ENCODE measurements at regions not wholly inside any gene's neighbourhood (a gene's known extent, or its start where the extent isn't known, plus 50 kb on each side); places are given as distances from the start of the nearest gene placed in this dataset.

DNA sequence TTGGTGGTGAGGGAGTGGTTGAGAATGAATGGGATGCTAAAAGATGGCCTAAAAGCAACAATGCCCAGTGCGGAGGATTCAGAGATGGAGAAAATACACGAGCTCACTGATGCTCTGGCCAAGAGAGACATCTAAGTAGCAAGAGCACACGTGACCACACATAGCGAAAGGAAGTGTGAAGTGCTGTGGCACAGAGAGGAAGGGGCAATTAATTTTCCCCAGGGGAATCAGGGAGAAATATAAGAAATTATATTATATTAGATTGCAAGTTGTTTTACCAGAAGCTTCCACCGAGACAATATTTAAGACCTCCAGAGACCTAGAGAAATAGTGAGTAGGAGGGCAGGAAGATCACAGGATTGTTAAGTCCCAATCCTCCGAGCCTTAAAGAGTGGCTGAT, 80.6 kb downstream of the RCN1 start:
- no peak for DNase-seq
- TF ChIP-seq, protein P1, sequence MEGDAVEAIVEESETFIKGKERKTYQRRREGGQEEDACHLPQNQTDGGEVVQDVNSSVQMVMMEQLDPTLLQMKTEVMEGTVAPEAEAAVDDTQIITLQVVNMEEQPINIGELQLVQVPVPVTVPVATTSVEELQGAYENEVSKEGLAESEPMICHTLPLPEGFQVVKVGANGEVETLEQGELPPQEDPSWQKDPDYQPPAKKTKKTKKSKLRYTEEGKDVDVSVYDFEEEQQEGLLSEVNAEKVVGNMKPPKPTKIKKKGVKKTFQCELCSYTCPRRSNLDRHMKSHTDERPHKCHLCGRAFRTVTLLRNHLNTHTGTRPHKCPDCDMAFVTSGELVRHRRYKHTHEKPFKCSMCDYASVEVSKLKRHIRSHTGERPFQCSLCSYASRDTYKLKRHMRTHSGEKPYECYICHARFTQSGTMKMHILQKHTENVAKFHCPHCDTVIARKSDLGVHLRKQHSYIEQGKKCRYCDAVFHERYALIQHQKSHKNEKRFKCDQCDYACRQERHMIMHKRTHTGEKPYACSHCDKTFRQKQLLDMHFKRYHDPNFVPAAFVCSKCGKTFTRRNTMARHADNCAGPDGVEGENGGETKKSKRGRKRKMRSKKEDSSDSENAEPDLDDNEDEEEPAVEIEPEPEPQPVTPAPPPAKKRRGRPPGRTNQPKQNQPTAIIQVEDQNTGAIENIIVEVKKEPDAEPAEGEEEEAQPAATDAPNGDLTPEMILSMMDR (IDR thresholded peaks at IDR 0.05), result no peak
- intact Hi-C loops (cut with DNase I), result loop anchor here (5.0 kb wide), 1 partner anchor 119 kb away; no protein-coding TSS in a partner anchor

DNA sequence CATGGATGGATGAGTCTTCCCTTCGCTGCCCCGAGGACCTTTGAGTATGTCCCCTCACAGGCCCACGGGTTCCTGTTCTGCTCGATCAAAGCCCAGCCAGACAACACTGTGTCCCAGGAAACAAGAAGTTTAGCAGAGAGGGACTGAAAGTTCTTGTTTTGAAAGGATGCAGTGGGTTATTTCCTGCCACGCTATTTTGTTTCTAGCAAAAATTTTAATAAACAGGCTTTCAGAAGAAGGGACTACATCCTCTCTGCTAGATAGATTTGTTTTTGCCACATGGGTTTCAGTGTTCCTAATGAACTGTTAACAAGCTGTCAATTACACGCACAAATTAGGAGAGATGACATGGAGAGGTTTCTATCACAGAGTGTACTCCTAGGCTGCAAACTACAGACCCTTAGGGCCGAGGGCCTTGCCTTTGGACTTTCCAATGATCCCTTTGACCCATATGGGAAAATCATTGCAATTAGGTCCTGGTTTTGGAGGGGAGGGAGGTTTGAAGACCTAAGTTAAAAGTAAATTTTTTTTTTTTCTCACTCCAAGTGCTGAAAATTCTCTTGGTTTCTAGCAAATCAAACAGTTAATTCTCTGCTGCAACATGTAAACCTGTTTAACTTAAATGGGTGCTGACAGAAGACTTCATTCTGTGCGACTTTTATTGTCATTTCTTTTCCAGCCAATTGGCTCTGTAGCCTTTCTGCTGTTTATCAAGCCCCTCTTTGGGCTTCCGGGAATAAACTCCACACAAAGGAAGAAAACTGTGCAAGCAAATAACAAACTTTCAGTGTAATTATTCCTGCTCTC, 81.4 kb downstream of the RCN1 start:
- intact Hi-C loops (cut with DNase I), result loop anchor here (5.0 kb wide), 1 partner anchor 120 kb away; no protein-coding TSS in a partner anchor
- Histone ChIP-seq H3K27ac (no peak overlapping the region), H3K27me3 (ENCODE audit: low read depth) (no peaks in the 10 kb centered on the region), H3K4me3 (peak overlapping the region; percentile 46), H3K4me1 (peaks cover 15% of the 10 kb centered on the region), H3K36me3 (no peaks in the 10 kb centered on the region), H3K9me3 (no peaks in the 10 kb centered on the region)
- no peak for DNase-seq
- no peak for ATAC-seq
- TF ChIP-seq, protein P1 (IDR thresholded peaks at IDR 0.05), result no peak

More for the DNA sequence above, 80.6 kb downstream of the RCN1 start:
- Histone ChIP-seq H3K36me3 (no peaks in the 10 kb centered on the region), H3K9me3 (no peaks in the 10 kb centered on the region), H3K27me3 (ENCODE audit: low read depth) (no peaks in the 10 kb centered on the region), H3K4me3 (no peak overlapping the region), H3K4me1 (peaks cover 15% of the 10 kb centered on the region), H3K27ac (no peak overlapping the region)
- ATAC-seq, result no peak

DNA sequence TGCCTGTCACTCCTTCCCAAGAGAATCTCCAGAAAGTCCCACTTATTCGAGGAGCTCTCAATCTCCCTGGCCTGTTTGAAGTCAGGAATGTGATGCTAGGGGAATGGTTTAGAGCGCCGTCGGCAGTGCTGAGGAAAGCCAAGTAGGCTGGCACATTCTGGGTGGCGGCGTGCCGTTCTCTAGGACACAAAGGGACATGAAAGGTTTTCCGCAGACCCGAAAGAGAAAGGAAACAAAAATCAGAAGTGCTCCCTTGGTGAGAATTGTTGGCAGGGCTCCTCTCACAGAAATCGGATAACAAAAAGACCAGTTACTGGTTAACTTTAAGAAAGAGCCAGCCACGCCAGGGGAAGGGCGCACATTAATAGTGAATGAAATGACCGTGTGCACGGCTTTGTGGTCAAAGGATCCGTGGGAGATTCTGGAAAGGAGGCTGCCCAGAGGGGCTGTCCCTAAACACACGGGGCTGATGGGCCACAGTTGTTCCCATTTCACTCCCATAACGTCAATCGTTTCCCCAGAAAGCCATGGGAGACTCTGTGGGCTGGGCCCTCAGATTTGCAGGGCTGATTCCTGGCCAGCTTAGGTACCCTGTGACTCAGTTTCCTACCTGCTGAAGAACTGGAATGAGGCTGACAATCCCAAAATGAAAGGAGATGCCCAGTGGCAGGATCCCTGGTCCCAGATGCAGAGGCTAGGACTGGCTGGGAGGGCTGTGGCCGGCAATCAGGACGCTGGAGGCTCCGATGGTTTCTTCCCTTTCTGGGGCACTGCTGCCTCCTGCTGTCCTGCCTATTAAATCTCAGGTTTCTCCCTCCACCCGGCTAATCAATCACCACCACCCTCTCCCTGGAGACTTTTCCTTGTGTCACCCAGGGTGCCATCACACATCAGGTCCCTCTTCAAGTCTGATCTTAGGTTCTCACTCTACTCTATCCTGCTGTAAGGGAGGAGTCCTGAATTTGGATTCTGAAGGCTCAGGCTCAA, 82.3 kb downstream of the RCN1 start:
- TF ChIP-seq, protein P1 (IDR thresholded peaks at IDR 0.05), result peak; percentile 60
- DNase-seq (peak; percentile 52), ATAC-seq (peak; percentile 67 to 79)
- H3K27me3 ChIP-seq (ENCODE audit: low read depth), result no peaks in the 10 kb centered on the region
- no peaks in the 10 kb centered on the region for H3K36me3 ChIP-seq
- peak overlapping the region; percentile 46 for H3K4me3 ChIP-seq
- peak overlapping the region; percentile 25 for H3K27ac ChIP-seq
- peaks cover 15% of the 10 kb centered on the region for H3K4me1 ChIP-seq
- intact Hi-C loops (cut with DNase I), result loop anchor here (5.0 kb wide), 1 partner anchor 121 kb away; no protein-coding TSS in a partner anchor
- H3K9me3 ChIP-seq, result no peaks in the 10 kb centered on the region

DNA sequence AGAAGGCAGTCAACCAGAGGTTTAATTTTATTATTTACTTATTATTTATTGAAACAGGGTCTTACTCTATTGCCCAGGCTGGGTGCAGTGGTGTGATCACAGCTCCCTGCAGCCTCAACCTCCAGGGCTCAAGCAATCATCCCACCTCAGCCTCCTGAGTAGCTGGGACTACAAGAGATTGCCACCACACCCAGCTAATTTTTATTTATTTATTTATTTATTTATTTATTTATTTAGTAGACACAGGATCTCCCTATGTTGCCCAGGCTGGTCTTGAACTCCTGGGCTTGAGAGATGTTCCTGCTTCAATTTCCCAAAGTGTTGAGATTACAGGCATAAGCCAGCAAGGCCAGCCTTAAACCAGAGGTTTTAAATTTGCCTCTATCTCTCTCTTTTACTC, 83.1 kb downstream of the RCN1 start:
- ATAC-seq, result no peak
- intact Hi-C loops (cut with DNase I), result loop anchor here (5.0 kb wide), 1 partner anchor 122 kb away; no protein-coding TSS in a partner anchor
- no peak overlapping the region for H3K4me3 ChIP-seq

More for the DNA sequence above, 83.1 kb downstream of the RCN1 start:
- TF ChIP-seq, protein P1 (IDR thresholded peaks at IDR 0.05), result no peak
- no peaks in the 10 kb centered on the region for H3K36me3 ChIP-seq
- no peaks in the 10 kb centered on the region for H3K9me3 ChIP-seq
- no peak overlapping the region for H3K27ac ChIP-seq
- no peaks in the 10 kb centered on the region for H3K27me3 ChIP-seq (ENCODE audit: low read depth)
- peaks cover 15% of the 10 kb centered on the region for H3K4me1 ChIP-seq
- DNase-seq, result no peak

All from lower lobe of right lung (tissue), 2 donors.